BLaER1 (cell line): ENCODE measurements at regions not wholly inside any gene's neighbourhood (a gene's known extent, or its start where the extent isn't known, plus 50 kb on each side); places are given as distances from the start of the nearest gene placed in this dataset.

Experiments used
- H3K27ac ChIP-seq: shearing (Covaris generic); formaldehyde crosslinking; 2 replicates; pipeline ENCODE4 v1.8.1; 2022
- H3K27me3 ChIP-seq: shearing (Covaris generic); formaldehyde crosslinking; 2 replicates; pipeline ENCODE4 v1.8.1; 2022
- H3K36me3 ChIP-seq: shearing (Covaris generic); formaldehyde crosslinking; 2 replicates; pipeline ENCODE4 v1.8.1; 2022
- H3K4me1 ChIP-seq: shearing (Covaris generic); formaldehyde crosslinking; 2 replicates; pipeline ENCODE4 v1.8.1; 2022
- H3K4me2 ChIP-seq: shearing (Covaris generic); formaldehyde crosslinking; 2 replicates; pipeline ENCODE4 v1.8.1; 2022
- H3K4me3 ChIP-seq: shearing (Covaris generic); formaldehyde crosslinking; 2 replicates; pipeline ENCODE4 v1.8.1; 2022
- H3K9ac ChIP-seq: shearing (Covaris generic); formaldehyde crosslinking; 2 replicates; pipeline ENCODE4 v1.8.1; 2022
- H3K9me3 ChIP-seq: shearing (Covaris generic); formaldehyde crosslinking; 2 replicates; pipeline ENCODE4 v1.8.1; 2022
- H4K20me1 ChIP-seq: shearing (Covaris generic); formaldehyde crosslinking; 2 replicates; pipeline ENCODE4 v1.8.1; 2022
- Cebpa-rat ChIP-seq: shearing (Covaris generic); IDR thresholded peaks from 2 replicates; pipeline ENCODE4 v1.8.1; 2022

- no peaks in the 10 kb centered on the region for H4K20me1 ChIP-seq
- TF ChIP-seq Cebpa-rat = no peak
- H3K4me1 ChIP-seq = peaks cover 7% of the 10 kb centered on the region
- H3K27me3 ChIP-seq = no peaks in the 10 kb centered on the region
- no peaks in the 10 kb centered on the region for H3K36me3 ChIP-seq
- no peak overlapping the region for H3K27ac ChIP-seq
- no peak overlapping the region for H3K4me2 ChIP-seq
- H3K9ac ChIP-seq = no peak overlapping the region
- H3K9me3 ChIP-seq = no peaks in the 10 kb centered on the region
- H3K4me3 ChIP-seq = no peak overlapping the region
Measured at GRCh38 chr3:24662449-24663345, 168.0 kb upstream of the THRB start.

DNA sequence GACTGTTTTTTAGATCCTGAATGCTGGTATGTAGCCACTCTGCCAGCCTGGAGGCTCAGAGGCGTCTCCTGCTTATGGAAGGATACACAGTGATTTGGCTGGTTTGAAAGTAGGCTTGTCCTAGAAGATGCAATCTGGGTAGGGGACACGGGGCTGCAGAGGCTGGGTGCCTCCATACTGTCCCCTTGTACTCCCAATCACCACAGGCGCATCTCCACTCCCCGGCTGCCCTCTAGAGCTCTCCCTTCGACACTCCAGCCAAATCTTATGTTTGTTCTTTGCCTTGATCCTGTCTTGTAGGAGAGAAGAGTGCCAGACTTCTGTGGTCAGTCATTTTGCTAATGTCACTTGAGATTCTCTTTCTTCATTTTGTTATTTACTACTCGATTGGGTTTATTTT lies 168.8 kb upstream of the THRB start:
- no peak for TF ChIP-seq Cebpa-rat
- Histone ChIP-seq H3K27me3 (no peaks in the 10 kb centered on the region), H3K9me3 (no peaks in the 10 kb centered on the region), H3K36me3 (no peaks in the 10 kb centered on the region), H3K4me3 (no peak overlapping the region), H3K4me1 (peaks cover 7% of the 10 kb centered on the region), H4K20me1 (no peaks in the 10 kb centered on the region), H3K9ac (no peak overlapping the region), H3K4me2 (no peak overlapping the region), H3K27ac (no peak overlapping the region)

DNA sequence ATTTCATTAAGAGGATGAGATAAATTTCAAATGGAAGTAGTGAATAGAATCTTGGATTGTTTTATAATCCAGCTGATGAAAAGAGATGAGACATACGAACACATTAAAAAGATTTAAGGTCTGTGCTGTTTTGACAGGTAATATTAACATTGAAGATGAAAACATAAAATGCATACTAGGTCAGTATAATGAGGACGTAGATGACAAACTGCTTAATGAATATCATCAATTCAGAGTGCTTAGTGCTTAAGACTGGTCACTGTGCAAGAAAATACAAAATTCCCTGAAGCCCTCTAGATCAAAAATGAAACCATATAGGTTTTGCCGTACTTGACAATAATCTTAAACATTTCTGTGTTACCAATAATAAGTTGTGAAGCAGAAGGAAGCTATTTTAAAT lies 173.4 kb upstream of the THRB start:
- Histone ChIP-seq H3K36me3 (no peaks in the 10 kb centered on the region), H3K9ac (no peak overlapping the region), H3K4me1 (no peaks in the 10 kb centered on the region), H4K20me1 (no peaks in the 10 kb centered on the region), H3K4me2 (no peak overlapping the region), H3K9me3 (no peaks in the 10 kb centered on the region), H3K27ac (no peak overlapping the region), H3K27me3 (no peaks in the 10 kb centered on the region), H3K4me3 (no peak overlapping the region)
- no peak for TF ChIP-seq Cebpa-rat

DNA sequence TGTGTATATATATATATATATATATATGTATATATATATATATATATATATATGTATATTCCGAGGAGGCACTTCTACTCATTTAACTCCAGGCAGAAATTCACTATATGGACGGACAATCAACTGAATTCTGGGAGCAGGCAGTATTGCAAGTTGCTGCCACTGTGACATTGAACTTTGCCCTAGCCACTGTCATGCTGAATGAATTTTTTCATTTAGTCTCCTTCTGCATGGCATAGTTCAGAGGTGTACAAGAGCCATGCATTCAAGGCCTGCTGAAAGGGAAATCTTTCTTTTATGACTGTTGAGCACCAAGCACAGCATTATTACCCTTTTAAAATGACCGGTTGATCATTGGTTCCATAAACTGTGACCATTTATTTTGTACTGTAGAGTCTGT lies 176.2 kb upstream of the THRB start:
- no peaks in the 10 kb centered on the region for H3K9me3 ChIP-seq
- no peak overlapping the region for H3K4me2 ChIP-seq
- no peaks in the 10 kb centered on the region for H3K27me3 ChIP-seq
- no peaks in the 10 kb centered on the region for H4K20me1 ChIP-seq
- no peaks in the 10 kb centered on the region for H3K4me1 ChIP-seq
- no peak overlapping the region for H3K27ac ChIP-seq
- no peak for TF ChIP-seq Cebpa-rat
- no peak overlapping the region for H3K9ac ChIP-seq
- H3K36me3 ChIP-seq = no peaks in the 10 kb centered on the region
- H3K4me3 ChIP-seq = no peak overlapping the region

- Histone ChIP-seq H3K27me3 (no peaks in the 10 kb centered on the region), H3K4me2 (no peak overlapping the region), H3K27ac (no peak overlapping the region), H3K9ac (no peak overlapping the region), H3K9me3 (no peaks in the 10 kb centered on the region), H3K4me3 (no peak overlapping the region), H3K36me3 (no peaks in the 10 kb centered on the region), H4K20me1 (no peaks in the 10 kb centered on the region), H3K4me1 (peaks cover 11% of the 10 kb centered on the region)
- TF ChIP-seq Cebpa-rat = no peak
Measured at GRCh38 chr3:24673596-24673995, 178.9 kb upstream of the THRB start.

GRCh38 chr3:24674261-24674660 lies 179.6 kb upstream of the THRB start:
- H3K9me3 ChIP-seq = no peaks in the 10 kb centered on the region
- no peak overlapping the region for H3K4me3 ChIP-seq
- H3K9ac ChIP-seq = no peak overlapping the region
- H3K36me3 ChIP-seq = no peaks in the 10 kb centered on the region
- TF ChIP-seq Cebpa-rat = 0 out of 2 replicates have a peak, but pooled peaks have one; percentile 41
- no peaks in the 10 kb centered on the region for H3K27me3 ChIP-seq
- peaks cover 14% of the 10 kb centered on the region for H3K4me1 ChIP-seq
- H4K20me1 ChIP-seq = no peaks in the 10 kb centered on the region
- no peak overlapping the region for H3K27ac ChIP-seq
- no peak overlapping the region for H3K4me2 ChIP-seq

GRCh38 chr3:24678021-24678420 lies 183.4 kb upstream of the THRB start:
- no peaks in the 10 kb centered on the region for H3K36me3 ChIP-seq
- H4K20me1 ChIP-seq = no peaks in the 10 kb centered on the region
- H3K4me2 ChIP-seq = peak overlapping the region; percentile 47
- peaks cover 14% of the 10 kb centered on the region for H3K4me1 ChIP-seq
- H3K27ac ChIP-seq = no peak overlapping the region
- H3K4me3 ChIP-seq = no peak overlapping the region
- no peak overlapping the region for H3K9ac ChIP-seq
- no peaks in the 10 kb centered on the region for H3K27me3 ChIP-seq
- 0 out of 2 replicates have a peak, but pooled peaks cover 4% of the 10 kb centered on the region for H3K9me3 ChIP-seq
- TF ChIP-seq Cebpa-rat = no peak

DNA sequence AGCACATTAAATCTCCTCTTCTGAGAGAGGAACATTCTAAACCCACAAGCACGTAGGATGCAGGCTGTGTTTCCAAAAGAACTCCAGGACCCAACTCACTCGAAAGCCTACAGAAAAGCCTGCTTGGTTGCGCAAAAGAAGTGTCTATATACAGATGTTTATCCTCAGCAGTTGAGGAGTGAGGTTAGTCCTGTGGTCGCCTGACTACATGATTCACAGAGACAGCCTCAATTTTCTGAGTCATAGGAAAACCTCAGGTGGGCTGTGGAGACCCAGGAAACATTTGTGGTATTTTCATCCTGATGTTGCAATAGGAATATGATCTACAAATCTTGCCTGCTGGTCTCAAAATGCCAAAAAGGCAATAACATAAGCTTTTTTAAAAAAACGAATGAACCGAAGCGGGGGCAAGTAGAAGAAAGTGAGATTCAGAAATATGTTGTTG lies 183.8 kb upstream of the THRB start:
- H3K9me3 ChIP-seq = 0 out of 2 replicates have a peak, but pooled peaks cover 4% of the 10 kb centered on the region
- H3K4me2 ChIP-seq = peak overlapping the region; percentile 47
- H3K9ac ChIP-seq = no peak overlapping the region
- H3K27ac ChIP-seq = no peak overlapping the region
- H3K4me1 ChIP-seq = peaks cover 14% of the 10 kb centered on the region
- no peaks in the 10 kb centered on the region for H3K36me3 ChIP-seq
- no peaks in the 10 kb centered on the region for H3K27me3 ChIP-seq
- TF ChIP-seq Cebpa-rat = peak; percentile 76
- no peak overlapping the region for H3K4me3 ChIP-seq
- no peaks in the 10 kb centered on the region for H4K20me1 ChIP-seq

DNA sequence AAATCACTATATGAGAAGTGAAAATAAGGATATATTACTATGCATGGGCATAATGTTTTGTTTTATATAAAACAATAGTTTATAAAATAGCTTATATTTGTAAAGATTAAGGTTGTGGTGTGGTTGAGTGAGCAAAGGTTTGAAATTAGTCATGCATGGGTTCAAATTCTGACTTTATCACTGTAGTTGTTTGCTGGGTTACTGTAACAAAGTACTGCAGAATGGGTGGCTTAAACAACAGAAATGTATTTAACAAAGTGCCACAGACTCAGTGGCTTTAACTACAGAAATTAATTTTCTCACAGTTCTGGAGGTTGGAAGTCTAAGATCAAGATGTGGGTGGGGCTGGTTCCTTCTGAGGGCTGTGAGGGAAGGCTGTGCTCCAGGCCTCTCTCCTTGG lies 184.8 kb upstream of the THRB start:
- Histone ChIP-seq H3K9me3 (0 out of 2 replicates have a peak, but pooled peaks cover 4% of the 10 kb centered on the region), H4K20me1 (no peaks in the 10 kb centered on the region), H3K4me3 (no peak overlapping the region), H3K27ac (no peak overlapping the region), H3K4me2 (no peak overlapping the region), H3K36me3 (no peaks in the 10 kb centered on the region), H3K27me3 (no peaks in the 10 kb centered on the region), H3K9ac (no peak overlapping the region), H3K4me1 (peaks cover 16% of the 10 kb centered on the region)
- TF ChIP-seq Cebpa-rat = no peak

DNA sequence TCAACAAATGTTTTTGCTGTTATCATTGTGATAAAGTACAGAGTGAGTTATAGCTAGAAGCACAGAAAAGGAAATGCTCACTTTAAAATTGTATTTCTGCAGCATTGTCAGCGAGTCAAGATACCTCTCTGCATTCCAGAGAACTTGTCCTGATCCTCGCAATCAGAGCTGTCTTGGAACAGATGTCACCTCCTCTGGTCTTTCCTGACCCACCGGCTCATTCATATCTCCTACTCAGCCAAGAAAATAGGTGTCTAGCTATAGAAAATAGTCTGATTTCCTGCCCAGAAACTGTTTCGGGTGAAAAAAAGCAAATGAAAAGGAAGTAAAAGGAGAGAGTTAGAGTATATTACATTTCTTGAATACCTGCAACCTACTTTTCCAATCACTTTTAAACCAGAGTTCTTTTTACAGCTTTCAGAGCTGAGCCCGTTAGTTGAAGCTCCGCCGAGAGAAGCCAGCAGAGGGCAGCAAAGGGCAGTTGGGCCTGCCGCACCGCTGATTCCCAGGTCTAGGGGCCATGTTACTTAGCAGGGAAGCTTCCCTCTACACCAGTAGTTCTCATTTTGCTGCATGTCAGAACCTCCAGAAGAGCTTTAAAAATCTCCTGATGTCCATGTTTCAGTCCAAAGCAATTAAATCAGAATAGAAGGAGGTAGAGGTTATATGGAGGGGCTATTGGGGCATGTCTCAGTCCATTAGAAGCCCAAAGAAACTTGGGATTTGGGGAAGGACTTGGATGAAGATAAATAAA lies 185.7 kb upstream of the THRB start:
- no peaks in the 10 kb centered on the region for H4K20me1 ChIP-seq
- H3K9ac ChIP-seq = no peak overlapping the region
- H3K4me3 ChIP-seq = no peak overlapping the region
- H3K9me3 ChIP-seq = 0 out of 2 replicates have a peak, but pooled peaks cover 4% of the 10 kb centered on the region
- H3K36me3 ChIP-seq = no peaks in the 10 kb centered on the region
- peaks cover 21% of the 10 kb centered on the region for H3K4me1 ChIP-seq
- no peak for TF ChIP-seq Cebpa-rat
- no peak overlapping the region for H3K27ac ChIP-seq
- no peaks in the 10 kb centered on the region for H3K27me3 ChIP-seq
- no peak overlapping the region for H3K4me2 ChIP-seq
